ENCODE measurements at regions not wholly inside any gene's neighbourhood (a gene's known extent, or its start where the extent isn't known, plus 50 kb on each side); places are given as distances from the start of the nearest gene placed in this dataset.

GRCh38 chrX:9235722-9236121, 201.8 kb upstream of the FAM9B start:
- H3K27ac ChIP-seq (ENCODE audit: extremely low read depth, low read depth, low read length), result no peak overlapping the region
- TF ChIP-seq ZNF777 (tag by site-specific recombination; IDR thresholded peaks at IDR 0.05; ENCODE audit: borderline replicate concordance) (no peak), ZNF416 (tag by site-specific recombination; IDR thresholded peaks at IDR 0.05) (no peak), ZNF639 (tag by site-specific recombination; IDR thresholded peaks at IDR 0.05) (no peak), ZFHX2 (tag by site-specific recombination; conservative IDR thresholded peaks at IDR 0.05) (no peak), GLI2 (tag by site-specific recombination; IDR thresholded peaks at IDR 0.05; ENCODE audit: borderline replicate concordance, low read depth) (no peak), ZNF223 (tag by site-specific recombination; IDR thresholded peaks at IDR 0.05) (no peak), ZNF211 (tag by site-specific recombination; IDR thresholded peaks at IDR 0.05; ENCODE audit: low read depth) (no peak), ZNF239 (tag by site-specific recombination; IDR thresholded peaks at IDR 0.05) (no peak), ZBTB17 (tag by site-specific recombination; IDR thresholded peaks at IDR 0.05) (no peak), ZNF174 (tag by site-specific recombination; IDR thresholded peaks at IDR 0.05) (no peak), ZNF133 (tag by site-specific recombination; IDR thresholded peaks at IDR 0.05) (no peak), KLF10 (tag by site-specific recombination; IDR thresholded peaks at IDR 0.05) (no peak), ZNF10 (tag by site-specific recombination; IDR thresholded peaks at IDR 0.05) (no peak), YY1 (tag by site-specific recombination; IDR thresholded peaks at IDR 0.05) (no peak), ZNF112 (tag by site-specific recombination; IDR thresholded peaks at IDR 0.05) (no peak), ZNF768 (tag by site-specific recombination; IDR thresholded peaks at IDR 0.05) (no peak), WT1 (tag by site-specific recombination; IDR thresholded peaks at IDR 0.05) (no peak)
- TF ChIP-seq, protein P1, sequence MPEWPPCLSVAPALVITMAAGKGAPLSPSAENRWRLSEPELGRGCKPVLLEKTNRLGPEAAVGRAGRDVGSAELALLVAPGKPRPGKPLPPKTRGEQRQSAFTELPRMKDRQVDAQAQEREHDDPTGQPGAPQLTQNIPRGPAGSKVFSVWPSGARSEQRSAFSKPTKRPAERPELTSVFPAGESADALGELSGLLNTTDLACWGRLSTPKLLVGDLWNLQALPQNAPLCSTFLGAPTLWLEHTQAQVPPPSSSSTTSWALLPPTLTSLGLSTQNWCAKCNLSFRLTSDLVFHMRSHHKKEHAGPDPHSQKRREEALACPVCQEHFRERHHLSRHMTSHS (tag by site-specific recombination; IDR thresholded peaks at IDR 0.05), result no peak
- TF ChIP-seq, protein P2, sequence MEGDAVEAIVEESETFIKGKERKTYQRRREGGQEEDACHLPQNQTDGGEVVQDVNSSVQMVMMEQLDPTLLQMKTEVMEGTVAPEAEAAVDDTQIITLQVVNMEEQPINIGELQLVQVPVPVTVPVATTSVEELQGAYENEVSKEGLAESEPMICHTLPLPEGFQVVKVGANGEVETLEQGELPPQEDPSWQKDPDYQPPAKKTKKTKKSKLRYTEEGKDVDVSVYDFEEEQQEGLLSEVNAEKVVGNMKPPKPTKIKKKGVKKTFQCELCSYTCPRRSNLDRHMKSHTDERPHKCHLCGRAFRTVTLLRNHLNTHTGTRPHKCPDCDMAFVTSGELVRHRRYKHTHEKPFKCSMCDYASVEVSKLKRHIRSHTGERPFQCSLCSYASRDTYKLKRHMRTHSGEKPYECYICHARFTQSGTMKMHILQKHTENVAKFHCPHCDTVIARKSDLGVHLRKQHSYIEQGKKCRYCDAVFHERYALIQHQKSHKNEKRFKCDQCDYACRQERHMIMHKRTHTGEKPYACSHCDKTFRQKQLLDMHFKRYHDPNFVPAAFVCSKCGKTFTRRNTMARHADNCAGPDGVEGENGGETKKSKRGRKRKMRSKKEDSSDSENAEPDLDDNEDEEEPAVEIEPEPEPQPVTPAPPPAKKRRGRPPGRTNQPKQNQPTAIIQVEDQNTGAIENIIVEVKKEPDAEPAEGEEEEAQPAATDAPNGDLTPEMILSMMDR (tag by site-specific recombination; IDR thresholded peaks at IDR 0.05), result no peak
- TF ChIP-seq, protein P3, sequence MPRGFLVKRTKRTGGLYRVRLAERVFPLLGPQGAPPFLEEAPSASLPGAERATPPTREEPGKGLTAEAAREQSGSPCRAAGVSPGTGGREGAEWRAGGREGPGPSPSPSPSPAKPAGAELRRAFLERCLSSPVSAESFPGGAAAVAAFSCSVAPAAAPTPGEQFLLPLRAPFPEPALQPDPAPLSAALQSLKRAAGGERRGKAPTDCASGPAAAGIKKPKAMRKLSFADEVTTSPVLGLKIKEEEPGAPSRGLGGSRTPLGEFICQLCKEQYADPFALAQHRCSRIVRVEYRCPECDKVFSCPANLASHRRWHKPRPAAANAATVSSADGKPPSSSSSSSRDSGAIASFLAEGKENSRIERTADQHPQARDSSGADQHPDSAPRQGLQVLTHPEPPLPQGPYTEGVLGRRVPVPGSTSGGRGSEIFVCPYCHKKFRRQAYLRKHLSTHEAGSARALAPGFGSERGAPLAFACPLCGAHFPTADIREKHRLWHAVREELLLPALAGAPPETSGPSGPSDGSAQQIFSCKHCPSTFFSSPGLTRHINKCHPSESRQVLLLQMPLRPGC (tag by site-specific recombination; IDR thresholded peaks at IDR 0.05), result no peak
- H3K4me1 ChIP-seq (ENCODE audit: control insufficient read depth, insufficient read depth, low read length), result no peaks in the 10 kb centered on the region
- H3K4me3 ChIP-seq (ENCODE audit: low read depth, low read length), result no peak overlapping the region
- CTCF ChIA-PET, result interaction anchor here (0.7 kb wide), 1 partner anchor 884 kb away, joined by 3 read pairs; no protein-coding TSS in a partner anchor
- no peaks in the 10 kb centered on the region for H3K36me3 ChIP-seq (ENCODE audit: control insufficient read depth in 2 of 2, insufficient read depth in 1 of 2, low read length in 2 of 2)
- no peaks in the 10 kb centered on the region for H3K9me3 ChIP-seq (ENCODE audit: control insufficient read depth, insufficient read depth, low read depth, low read length)
- POLR2A ChIA-PET, result no interaction called here

DNA sequence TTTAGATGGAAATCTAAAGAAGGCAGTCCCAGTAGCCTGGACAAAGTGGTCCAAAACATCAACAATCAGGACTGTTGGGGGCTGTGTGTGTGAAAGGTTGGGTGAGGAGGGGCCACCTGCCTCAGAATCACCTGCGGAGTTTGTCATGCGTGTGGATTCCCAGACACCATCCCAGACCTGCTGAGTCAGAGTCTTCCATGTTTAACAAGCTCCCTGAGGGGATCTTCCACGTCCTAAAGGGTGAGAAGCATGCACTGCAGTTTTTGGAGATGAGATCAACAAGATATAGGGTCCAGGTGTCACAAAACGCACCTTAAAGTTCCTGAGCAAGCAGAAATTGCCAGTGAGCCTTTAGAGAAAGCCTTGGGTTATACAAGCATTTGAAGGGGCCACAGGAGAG, 207.0 kb upstream of the FAM9B start:
- no peak overlapping the region for H3K27ac ChIP-seq (ENCODE audit: extremely low read depth, low read depth, low read length)
- POLR2A ChIA-PET, result no interaction called here
- H3K9me3 ChIP-seq (ENCODE audit: control insufficient read depth, insufficient read depth, low read depth, low read length), result no peaks in the 10 kb centered on the region
- no peaks in the 10 kb centered on the region for H3K36me3 ChIP-seq (ENCODE audit: control insufficient read depth in 2 of 2, insufficient read depth in 1 of 2, low read length in 2 of 2)
- no peaks in the 10 kb centered on the region for H3K4me1 ChIP-seq (ENCODE audit: control insufficient read depth, insufficient read depth, low read length)
- CTCF ChIA-PET, result interaction anchor here (0.5 kb wide), 1 partner anchor 525 kb away, joined by 3 read pairs; no protein-coding TSS in a partner anchor
- no peak overlapping the region for H3K4me3 ChIP-seq (ENCODE audit: low read depth, low read length)
- TF ChIP-seq ZNF157 (tag by site-specific recombination; IDR thresholded peaks at IDR 0.05) (no peak), ZFP3 (tag by site-specific recombination; IDR thresholded peaks at IDR 0.05; ENCODE audit: low read depth) (no peak), BCL11B (tag by site-specific recombination; IDR thresholded peaks at IDR 0.05; ENCODE audit: low read depth) (no peak), ZNF791 (tag by site-specific recombination; IDR thresholded peaks at IDR 0.05) (no peak), ZNF777 (tag by site-specific recombination; IDR thresholded peaks at IDR 0.05; ENCODE audit: borderline replicate concordance) (no peak), ZNF239 (tag by site-specific recombination; IDR thresholded peaks at IDR 0.05) (no peak), ZNF155 (tag by site-specific recombination; IDR thresholded peaks at IDR 0.05) (no peak), ZNF148 (tag by site-specific recombination; IDR thresholded peaks at IDR 0.05; ENCODE audit: borderline replicate concordance) (no peak)
- TF ChIP-seq, protein P4, sequence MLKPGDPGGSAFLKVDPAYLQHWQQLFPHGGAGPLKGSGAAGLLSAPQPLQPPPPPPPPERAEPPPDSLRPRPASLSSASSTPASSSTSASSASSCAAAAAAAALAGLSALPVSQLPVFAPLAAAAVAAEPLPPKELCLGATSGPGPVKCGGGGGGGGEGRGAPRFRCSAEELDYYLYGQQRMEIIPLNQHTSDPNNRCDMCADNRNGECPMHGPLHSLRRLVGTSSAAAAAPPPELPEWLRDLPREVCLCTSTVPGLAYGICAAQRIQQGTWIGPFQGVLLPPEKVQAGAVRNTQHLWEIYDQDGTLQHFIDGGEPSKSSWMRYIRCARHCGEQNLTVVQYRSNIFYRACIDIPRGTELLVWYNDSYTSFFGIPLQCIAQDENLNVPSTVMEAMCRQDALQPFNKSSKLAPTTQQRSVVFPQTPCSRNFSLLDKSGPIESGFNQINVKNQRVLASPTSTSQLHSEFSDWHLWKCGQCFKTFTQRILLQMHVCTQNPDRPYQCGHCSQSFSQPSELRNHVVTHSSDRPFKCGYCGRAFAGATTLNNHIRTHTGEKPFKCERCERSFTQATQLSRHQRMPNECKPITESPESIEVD (tag by site-specific recombination; IDR thresholded peaks at IDR 0.05), result no peak
